C4-2B (cell line): ENCODE measurements at regions not wholly inside any gene's neighbourhood (a gene's known extent, or its start where the extent isn't known, plus 50 kb on each side); places are given as distances from the start of the nearest gene placed in this dataset.

Experiments
- H3K27ac ChIP-seq: fragments of 450-650 bp; 2 replicates; pipeline ENCODE4 v1.5.1; 2017
- CTCF ChIP-seq: fragments of 450-650 bp; conservative IDR thresholded peaks from 2 replicates; pipeline ENCODE4 v1.5.1; 2017; ENCODE audit warnings: mild to moderate bottlenecking
- ZFX ChIP-seq: fragments of 450-650 bp; IDR thresholded peaks from 2 replicates; pipeline ENCODE4 v1.6.1; 2017

- TF ChIP-seq CTCF (no peak), ZFX (no peak)
- H3K27ac ChIP-seq = no peak overlapping the region
Observed at GRCh38 chrX:149255860-149256259, 249.2 kb downstream of the IDS start.

GRCh38 chrX:149248073-149248625 is 257.0 kb downstream of the IDS start:
- no peak overlapping the region for H3K27ac ChIP-seq
- no peak for TF ChIP-seq CTCF
- TF ChIP-seq ZFX = no peak

GRCh38 chrX:149230689-149231088 is 274.4 kb downstream of the IDS start:
- H3K27ac ChIP-seq = no peak overlapping the region
- TF ChIP-seq ZFX = no peak
- TF ChIP-seq CTCF = no peak

- no peak for TF ChIP-seq CTCF
- no peak for TF ChIP-seq ZFX
Observed at GRCh38 chrX:149223854-149224253, 281.3 kb downstream of the IDS start.

GRCh38 chrX:149222040-149222439 is 283.1 kb downstream of the IDS start:
- no peak overlapping the region for H3K27ac ChIP-seq
- TF ChIP-seq ZFX (no peak), CTCF (no peak)

More at GRCh38 chrX:149223854-149224253, 281.3 kb downstream of the IDS start:
- H3K27ac ChIP-seq = no peak overlapping the region

- TF ChIP-seq CTCF = no peak
- no peak for TF ChIP-seq ZFX
- H3K27ac ChIP-seq = no peak overlapping the region
Observed at GRCh38 chrX:149221230-149221629, 283.9 kb downstream of the IDS start.

- TF ChIP-seq CTCF (no peak), ZFX (no peak)
- H3K27ac ChIP-seq = no peak overlapping the region
Observed at GRCh38 chrX:149213264-149213663, 291.8 kb downstream of the IDS start.
